Stimulated activated naive CD8-positive, alpha-beta T cell treated with anti-CD3 and anti-CD28 coated beads, Interleukin-15, amount 100 ng/mL, for 72 hours (primary cell): ENCODE measurements at regions not wholly inside any gene's neighbourhood (a gene's known extent, or its start where the extent isn't known, plus 50 kb on each side); places are given as distances from the start of the nearest gene placed in this dataset.

Source experiments
- ATAC-seq: fragments of 150-1000 bp; cut with Tn5 transposase; 2 replicates; pipeline ENCODE4 v1.10.0; 2021; ENCODE audit warnings: mild to moderate bottlenecking, moderate library complexity
- DNase-seq, 2 donors: peaks; one replicate each; pipeline ENCODE4 v3.0.0; 2021 to 2022
- H3K27ac Mint-ChIP-seq, 2 donors: one replicate each; pipeline ENCODE4 v1.8.0; 2022; ENCODE audit warnings: mild to moderate bottlenecking in 2 of 2, mixed read lengths in 2 of 2, moderate library complexity in 2 of 2
- H3K27me3 Mint-ChIP-seq: one replicate; pipeline ENCODE4 v1.8.0; 2022; ENCODE audit warnings: mixed read lengths
- H3K4me1 Mint-ChIP-seq: one replicate; pipeline ENCODE4 v1.8.0; 2022; ENCODE audit warnings: mild to moderate bottlenecking, mixed read lengths
- H3K4me3 Mint-ChIP-seq, 2 donors: one replicate each; pipeline ENCODE4 v1.8.0; 2022; ENCODE audit warnings: mild to moderate bottlenecking in 2 of 2, mixed read lengths in 2 of 2, moderate library complexity in 1 of 2
- H3K9me3 Mint-ChIP-seq, 2 donors: one replicate each; pipeline ENCODE4 v1.8.0; 2022; ENCODE audit warnings: mixed read lengths in 2 of 2

GRCh38 chr13:111954661-111955411, 112.1 kb upstream of the SOX1 start:
- H3K4me1 Mint-ChIP-seq = no peaks in the 10 kb centered on the region
- H3K27ac Mint-ChIP-seq = no peak overlapping the region
- no peak overlapping the region for H3K4me3 Mint-ChIP-seq
- no peaks in the 10 kb centered on the region for H3K27me3 Mint-ChIP-seq
- peaks cover 0 to 14% of the 10 kb centered on the region in 2 donors for H3K9me3 Mint-ChIP-seq
- no peak for DNase-seq
- ATAC-seq = no peak

GRCh38 chr13:111955412-111956065, 111.4 kb upstream of the SOX1 start:
- no peak for DNase-seq
- peaks cover 0 to 11% of the 10 kb centered on the region in 2 donors for H3K9me3 Mint-ChIP-seq
- no peaks in the 10 kb centered on the region for H3K27me3 Mint-ChIP-seq
- no peak for ATAC-seq
- no peak overlapping the region for H3K27ac Mint-ChIP-seq
- H3K4me3 Mint-ChIP-seq = no peak overlapping the region
- H3K4me1 Mint-ChIP-seq = no peaks in the 10 kb centered on the region

GRCh38 chr13:111956261-111957151, 110.4 kb upstream of the SOX1 start:
- DNase-seq (no peak), ATAC-seq (no peak)
- Mint-ChIP-seq H3K4me3 (no peak overlapping the region), H3K27ac (no peak overlapping the region), H3K9me3 (peaks cover 0 to 2% of the 10 kb centered on the region in 2 donors), H3K27me3 (no peaks in the 10 kb centered on the region), H3K4me1 (no peaks in the 10 kb centered on the region)

- Mint-ChIP-seq H3K27ac (no peak overlapping the region), H3K4me1 (no peaks in the 10 kb centered on the region), H3K9me3 (no peaks in the 10 kb centered on the region), H3K4me3 (no peak overlapping the region), H3K27me3 (no peaks in the 10 kb centered on the region)
- ATAC-seq (no peak), DNase-seq (no peak)
Observed at GRCh38 chr13:111957913-111958450, 109.0 kb upstream of the SOX1 start.

GRCh38 chr13:111958612-111959395, 108.1 kb upstream of the SOX1 start:
- Mint-ChIP-seq H3K4me3 (no peak overlapping the region), H3K27me3 (no peaks in the 10 kb centered on the region), H3K4me1 (no peaks in the 10 kb centered on the region), H3K27ac (no peak overlapping the region), H3K9me3 (no peaks in the 10 kb centered on the region)
- ATAC-seq (no peak), DNase-seq (no peak)

GRCh38 chr13:111960152-111960772, 106.7 kb upstream of the SOX1 start:
- Mint-ChIP-seq H3K27me3 (no peaks in the 10 kb centered on the region), H3K27ac (no peak overlapping the region), H3K9me3 (no peaks in the 10 kb centered on the region), H3K4me3 (no peak overlapping the region), H3K4me1 (no peaks in the 10 kb centered on the region)
- DNase-seq (no peak), ATAC-seq (no peak)

- H3K27ac Mint-ChIP-seq = no peak overlapping the region
- no peaks in the 10 kb centered on the region for H3K27me3 Mint-ChIP-seq
- DNase-seq (no peak), ATAC-seq (no peak)
- H3K9me3 Mint-ChIP-seq = no peaks in the 10 kb centered on the region
- H3K4me1 Mint-ChIP-seq = no peaks in the 10 kb centered on the region
- no peak overlapping the region for H3K4me3 Mint-ChIP-seq
Observed at GRCh38 chr13:111961236-111961635, 105.7 kb upstream of the SOX1 start.

- no peaks in the 10 kb centered on the region for H3K27me3 Mint-ChIP-seq
- H3K4me1 Mint-ChIP-seq = no peaks in the 10 kb centered on the region
- no peak for ATAC-seq
- no peak for DNase-seq
- H3K27ac Mint-ChIP-seq = no peak overlapping the region
- H3K4me3 Mint-ChIP-seq = no peak overlapping the region
- no peaks in the 10 kb centered on the region for H3K9me3 Mint-ChIP-seq
Observed at GRCh38 chr13:111961651-111962192, 105.2 kb upstream of the SOX1 start.

- DNase-seq (no peak), ATAC-seq (no peak)
- Mint-ChIP-seq H3K27me3 (no peaks in the 10 kb centered on the region), H3K4me3 (no peak overlapping the region), H3K9me3 (no peaks in the 10 kb centered on the region), H3K4me1 (no peaks in the 10 kb centered on the region), H3K27ac (no peak overlapping the region)
Observed at GRCh38 chr13:111962431-111962891, 104.5 kb upstream of the SOX1 start.

- Mint-ChIP-seq H3K4me1 (no peaks in the 10 kb centered on the region), H3K9me3 (no peaks in the 10 kb centered on the region), H3K4me3 (no peak overlapping the region), H3K27me3 (no peaks in the 10 kb centered on the region), H3K27ac (no peak overlapping the region)
- no peak for DNase-seq
- ATAC-seq = no peak
Observed at GRCh38 chr13:111963031-111963430, 103.9 kb upstream of the SOX1 start.

GRCh38 chr13:111964411-111965035, 102.4 kb upstream of the SOX1 start:
- peaks cover 5% of the 10 kb centered on the region for H3K27me3 Mint-ChIP-seq

GRCh38 chr13:111965466-111966214, 101.3 kb upstream of the SOX1 start:
- no peaks in the 10 kb centered on the region for H3K9me3 Mint-ChIP-seq
- H3K4me3 Mint-ChIP-seq = no peak overlapping the region
- no peaks in the 10 kb centered on the region for H3K4me1 Mint-ChIP-seq

More at GRCh38 chr13:111964411-111965035, 102.4 kb upstream of the SOX1 start:
- H3K4me3 Mint-ChIP-seq = no peak overlapping the region
- ATAC-seq (no peak), DNase-seq (no peak)
- no peaks in the 10 kb centered on the region for H3K4me1 Mint-ChIP-seq
- H3K27ac Mint-ChIP-seq = no peak overlapping the region
- no peaks in the 10 kb centered on the region for H3K9me3 Mint-ChIP-seq

GRCh38 chr13:111966933-111967332, 100.0 kb upstream of the SOX1 start:
- ATAC-seq = no peak
- no peak for DNase-seq
- H3K9me3 Mint-ChIP-seq = no peaks in the 10 kb centered on the region

More at GRCh38 chr13:111965466-111966214, 101.3 kb upstream of the SOX1 start:
- peaks cover 13% of the 10 kb centered on the region for H3K27me3 Mint-ChIP-seq
- ATAC-seq (no peak), DNase-seq (no peak)
- no peak overlapping the region for H3K27ac Mint-ChIP-seq

More at GRCh38 chr13:111966933-111967332, 100.0 kb upstream of the SOX1 start:
- Mint-ChIP-seq H3K27ac (no peak overlapping the region), H3K4me1 (no peaks in the 10 kb centered on the region), H3K4me3 (no peak overlapping the region), H3K27me3 (peaks cover 26% of the 10 kb centered on the region)
